LNCaP clone FGC (cell line): ENCODE measurements at regions not wholly inside any gene's neighbourhood (a gene's known extent, or its start where the extent isn't known, plus 50 kb on each side); places are given as distances from the start of the nearest gene placed in this dataset.
A peak's percentile ranks its signal among the peaks of the same experiment; 100 is the strongest.

Experiments
- DNase-seq: peaks from one replicate; pipeline ENCODE4 v3.0.0-alpha.2; 2011; ENCODE audit warnings: low read depth
- H3K4me3 ChIP-seq: 2 replicates; pipeline ENCODE4 v1.5.1; 2011; ENCODE audit warnings: mild to moderate bottlenecking, low read depth, low read length, control low read depth
- TF ChIP-seq, protein P1 (sequence below): IDR thresholded peaks from 2 replicates; pipeline ENCODE4 v1.5.1; 2012; ENCODE audit warnings: mild to moderate bottlenecking; ENCODE audit not compliant: control insufficient read depth, insufficient read depth; ENCODE audit errors: extremely low read depth

DNA sequence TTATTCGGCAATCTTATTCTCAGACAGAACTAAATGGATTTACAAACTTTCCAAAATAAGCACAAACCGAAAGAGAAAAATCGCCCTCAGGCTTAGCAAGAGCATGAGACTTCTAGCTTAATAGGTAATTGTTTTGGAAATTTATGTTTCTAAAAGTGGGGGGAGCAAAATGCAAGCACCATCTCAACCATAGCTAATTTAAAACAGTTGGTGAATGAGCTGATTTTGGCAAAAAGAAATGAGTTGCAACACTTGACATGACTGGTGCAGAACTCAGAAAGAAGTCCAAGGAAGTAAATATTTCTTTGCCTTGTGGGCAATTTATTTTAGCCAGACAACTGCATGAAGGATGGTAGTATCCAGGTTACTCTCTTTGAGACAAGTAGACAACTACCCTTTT lies 71.5 kb upstream of the PTGFR start:
- DNase-seq, result no peak
- H3K4me3 ChIP-seq, result no peak overlapping the region
- TF ChIP-seq, protein P1, sequence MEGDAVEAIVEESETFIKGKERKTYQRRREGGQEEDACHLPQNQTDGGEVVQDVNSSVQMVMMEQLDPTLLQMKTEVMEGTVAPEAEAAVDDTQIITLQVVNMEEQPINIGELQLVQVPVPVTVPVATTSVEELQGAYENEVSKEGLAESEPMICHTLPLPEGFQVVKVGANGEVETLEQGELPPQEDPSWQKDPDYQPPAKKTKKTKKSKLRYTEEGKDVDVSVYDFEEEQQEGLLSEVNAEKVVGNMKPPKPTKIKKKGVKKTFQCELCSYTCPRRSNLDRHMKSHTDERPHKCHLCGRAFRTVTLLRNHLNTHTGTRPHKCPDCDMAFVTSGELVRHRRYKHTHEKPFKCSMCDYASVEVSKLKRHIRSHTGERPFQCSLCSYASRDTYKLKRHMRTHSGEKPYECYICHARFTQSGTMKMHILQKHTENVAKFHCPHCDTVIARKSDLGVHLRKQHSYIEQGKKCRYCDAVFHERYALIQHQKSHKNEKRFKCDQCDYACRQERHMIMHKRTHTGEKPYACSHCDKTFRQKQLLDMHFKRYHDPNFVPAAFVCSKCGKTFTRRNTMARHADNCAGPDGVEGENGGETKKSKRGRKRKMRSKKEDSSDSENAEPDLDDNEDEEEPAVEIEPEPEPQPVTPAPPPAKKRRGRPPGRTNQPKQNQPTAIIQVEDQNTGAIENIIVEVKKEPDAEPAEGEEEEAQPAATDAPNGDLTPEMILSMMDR, result no peak

DNA sequence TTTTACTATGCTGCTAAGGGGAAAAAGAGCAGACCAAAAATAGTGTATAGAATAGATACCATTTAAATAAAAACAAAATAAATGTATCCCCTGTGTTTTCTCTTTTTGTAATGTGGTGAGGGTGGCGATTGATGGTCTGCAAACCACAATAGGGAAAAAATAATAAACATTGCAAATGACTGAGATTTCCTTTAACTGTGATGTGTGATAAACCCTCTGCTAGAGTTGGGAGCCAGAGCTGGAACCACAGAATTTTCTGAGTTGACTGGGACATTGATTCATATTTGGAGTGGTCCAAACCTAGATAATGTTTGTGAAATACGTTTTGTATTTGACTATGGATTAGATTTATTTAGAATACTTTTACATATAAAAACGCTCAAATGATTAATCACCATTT lies 70.6 kb upstream of the PTGFR start:
- no peak for DNase-seq
- H3K4me3 ChIP-seq, result no peak overlapping the region
- TF ChIP-seq, protein P1, result no peak

DNA sequence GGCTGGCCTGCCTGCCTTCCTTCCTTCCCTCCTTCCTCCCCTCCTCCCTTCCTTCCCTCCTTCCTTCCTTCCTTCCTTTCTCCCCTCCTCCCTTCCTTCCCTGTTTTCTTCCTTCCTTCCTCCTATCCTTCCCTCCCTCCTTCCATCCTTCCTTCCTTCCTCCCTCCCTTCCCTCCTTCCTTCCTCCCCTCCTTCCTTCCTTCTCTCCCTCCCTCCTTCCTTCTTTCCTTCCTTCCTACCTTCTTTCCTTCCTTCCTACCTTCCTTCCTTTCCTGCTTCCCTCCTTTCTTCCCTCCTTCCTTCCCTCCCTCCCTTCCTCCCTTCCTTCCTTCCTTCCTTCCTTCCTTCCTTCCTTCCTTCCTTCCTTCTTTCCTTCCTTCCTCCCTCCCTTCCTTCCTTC lies 70.1 kb upstream of the PTGFR start:
- DNase-seq, result no peak
- TF ChIP-seq, protein P1, result no peak
- H3K4me3 ChIP-seq, result no peak overlapping the region

DNA sequence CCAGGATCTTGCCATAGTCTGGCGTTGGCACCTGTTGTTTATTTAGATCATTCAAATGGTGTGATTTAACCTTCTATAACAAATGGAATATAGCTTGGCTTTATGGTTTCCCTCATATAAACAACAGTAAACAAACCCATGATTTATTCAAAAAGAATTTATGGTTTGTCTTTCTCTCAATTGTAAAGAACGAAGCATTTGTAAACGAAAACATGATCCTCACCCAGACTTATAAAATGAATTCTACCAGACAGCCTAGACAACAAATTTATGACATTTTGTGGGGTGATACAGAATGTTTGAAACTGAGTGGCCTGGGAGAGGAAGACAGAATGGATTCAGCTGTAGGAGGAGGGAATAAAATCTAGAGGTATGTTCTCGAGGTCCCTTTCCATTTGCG lies 66.1 kb upstream of the PTGFR start:
- TF ChIP-seq, protein P1, result no peak
- H3K4me3 ChIP-seq, result no peak overlapping the region
- peak; percentile 14 for DNase-seq

DNA sequence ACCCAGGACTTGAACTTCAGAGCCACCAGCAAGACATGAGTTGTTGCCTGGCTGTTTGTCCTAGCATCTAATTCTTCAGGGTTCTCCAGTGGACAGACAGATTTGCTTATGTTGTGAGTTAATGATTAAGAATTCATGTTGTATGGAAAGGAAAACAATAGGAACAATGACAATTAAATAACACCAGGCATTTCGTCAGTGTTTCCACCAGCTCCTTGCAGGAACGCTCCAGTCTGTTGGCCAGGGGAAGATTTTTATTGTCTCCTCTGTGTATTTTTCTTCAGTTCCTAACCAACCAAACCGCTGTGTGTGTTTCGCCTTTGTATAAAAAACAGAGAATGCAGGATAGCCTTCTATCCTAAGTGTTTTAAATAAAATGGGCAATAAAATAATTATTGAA lies 64.4 kb upstream of the PTGFR start:
- TF ChIP-seq, protein P1, result no peak

DNA sequence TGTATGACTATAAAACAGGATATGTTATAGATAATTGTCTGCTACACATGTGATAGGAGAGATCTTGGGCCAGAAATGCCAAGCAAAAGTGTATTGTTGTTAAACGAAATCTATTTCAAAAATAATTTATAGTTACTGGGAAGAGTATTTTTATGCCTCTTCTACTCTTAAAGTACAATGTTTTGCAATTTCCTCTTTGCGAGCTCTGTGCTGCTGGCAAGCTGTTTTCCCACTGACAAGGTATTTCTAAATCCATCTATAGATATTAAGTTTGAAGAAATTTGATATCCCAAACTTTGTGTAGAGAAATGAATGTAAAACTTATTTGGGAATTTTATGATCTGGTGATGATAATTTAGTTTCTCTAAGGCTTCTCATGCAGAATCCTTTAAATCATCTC lies 63.3 kb upstream of the PTGFR start:
- H3K4me3 ChIP-seq, result no peak overlapping the region
- TF ChIP-seq, protein P1, result no peak
- no peak for DNase-seq

More for the DNA sequence above, 64.4 kb upstream of the PTGFR start:
- DNase-seq, result no peak
- no peak overlapping the region for H3K4me3 ChIP-seq

DNA sequence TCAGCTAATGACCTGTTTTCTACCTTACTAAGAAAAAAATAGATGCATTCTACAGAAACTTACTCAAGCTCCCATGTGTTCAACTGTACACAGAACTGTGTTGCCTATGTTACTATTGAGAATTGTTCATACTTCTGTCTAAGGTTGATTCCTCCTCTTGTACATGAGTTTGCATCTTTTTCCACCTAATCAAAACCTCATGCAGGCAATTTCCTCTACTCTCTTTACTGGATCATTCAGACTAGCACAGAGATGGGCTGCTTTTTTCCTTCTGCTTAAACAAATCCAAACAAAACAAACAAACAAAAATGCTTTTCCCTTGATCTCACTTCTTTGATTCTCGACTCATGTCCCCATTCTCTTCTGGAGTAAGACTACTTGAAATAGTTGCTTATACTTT lies 58.8 kb upstream of the PTGFR start:
- DNase-seq, result no peak
- no peak overlapping the region for H3K4me3 ChIP-seq
- TF ChIP-seq, protein P1, result no peak
